ENCODE measurements at regions not wholly inside any gene's neighbourhood (a gene's known extent, or its start where the extent isn't known, plus 50 kb on each side); places are given as distances from the start of the nearest gene placed in this dataset.

DNA sequence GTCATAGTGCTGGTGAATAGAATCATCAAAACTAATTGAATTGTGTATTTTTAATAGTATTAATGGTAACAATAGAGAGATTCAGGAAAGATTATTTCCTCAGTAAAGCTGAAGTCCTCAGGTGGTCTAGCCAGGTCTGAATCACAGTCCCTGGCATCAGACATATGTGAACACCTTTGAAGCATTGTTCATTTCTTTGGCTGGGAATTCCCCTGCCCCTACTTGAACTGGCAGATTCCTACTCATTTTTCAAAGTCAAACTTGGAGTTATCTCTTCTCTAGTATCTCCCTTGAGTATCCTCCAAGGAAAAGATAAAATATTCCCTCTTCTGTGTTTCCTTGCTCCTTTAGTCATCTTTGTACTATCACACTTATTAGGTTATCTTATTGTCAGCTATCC is 759.8 kb downstream of the ADGRL2 start:
- DNase-seq (ENCODE audit: low read depth) = no peak
- TF ChIP-seq, protein P1, sequence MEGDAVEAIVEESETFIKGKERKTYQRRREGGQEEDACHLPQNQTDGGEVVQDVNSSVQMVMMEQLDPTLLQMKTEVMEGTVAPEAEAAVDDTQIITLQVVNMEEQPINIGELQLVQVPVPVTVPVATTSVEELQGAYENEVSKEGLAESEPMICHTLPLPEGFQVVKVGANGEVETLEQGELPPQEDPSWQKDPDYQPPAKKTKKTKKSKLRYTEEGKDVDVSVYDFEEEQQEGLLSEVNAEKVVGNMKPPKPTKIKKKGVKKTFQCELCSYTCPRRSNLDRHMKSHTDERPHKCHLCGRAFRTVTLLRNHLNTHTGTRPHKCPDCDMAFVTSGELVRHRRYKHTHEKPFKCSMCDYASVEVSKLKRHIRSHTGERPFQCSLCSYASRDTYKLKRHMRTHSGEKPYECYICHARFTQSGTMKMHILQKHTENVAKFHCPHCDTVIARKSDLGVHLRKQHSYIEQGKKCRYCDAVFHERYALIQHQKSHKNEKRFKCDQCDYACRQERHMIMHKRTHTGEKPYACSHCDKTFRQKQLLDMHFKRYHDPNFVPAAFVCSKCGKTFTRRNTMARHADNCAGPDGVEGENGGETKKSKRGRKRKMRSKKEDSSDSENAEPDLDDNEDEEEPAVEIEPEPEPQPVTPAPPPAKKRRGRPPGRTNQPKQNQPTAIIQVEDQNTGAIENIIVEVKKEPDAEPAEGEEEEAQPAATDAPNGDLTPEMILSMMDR (IDR thresholded peaks at IDR 0.05; ENCODE audit: control insufficient read depth, insufficient read depth, low read depth, low read length, missing control alignments) = no peak
- no peak overlapping the region for H3K4me3 ChIP-seq (ENCODE audit: control insufficient read depth, low read depth, low read length)

DNA sequence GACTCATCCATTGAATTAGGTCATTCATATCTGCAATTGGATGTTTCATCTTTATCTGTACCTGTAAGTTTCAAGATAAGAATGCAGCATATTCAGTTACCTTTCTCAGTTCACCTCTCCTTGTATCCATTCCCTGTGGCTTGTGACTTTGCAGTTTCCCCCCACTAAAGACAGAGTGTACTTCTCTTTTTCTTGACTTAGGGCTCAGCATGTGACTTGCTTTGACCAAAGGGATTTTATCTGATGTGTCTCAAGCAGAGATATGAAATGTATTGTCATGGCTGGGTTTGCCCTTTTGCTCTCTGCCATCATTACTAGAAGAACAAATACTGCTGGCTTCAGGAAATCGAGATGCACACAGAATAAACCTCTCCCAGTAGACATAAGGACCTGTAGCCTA is 754.8 kb downstream of the ADGRL2 start:
- TF ChIP-seq, protein P1 (IDR thresholded peaks at IDR 0.05; ENCODE audit: control insufficient read depth, insufficient read depth, low read depth, low read length, missing control alignments) = no peak
- no peak for DNase-seq (ENCODE audit: low read depth)

DNA sequence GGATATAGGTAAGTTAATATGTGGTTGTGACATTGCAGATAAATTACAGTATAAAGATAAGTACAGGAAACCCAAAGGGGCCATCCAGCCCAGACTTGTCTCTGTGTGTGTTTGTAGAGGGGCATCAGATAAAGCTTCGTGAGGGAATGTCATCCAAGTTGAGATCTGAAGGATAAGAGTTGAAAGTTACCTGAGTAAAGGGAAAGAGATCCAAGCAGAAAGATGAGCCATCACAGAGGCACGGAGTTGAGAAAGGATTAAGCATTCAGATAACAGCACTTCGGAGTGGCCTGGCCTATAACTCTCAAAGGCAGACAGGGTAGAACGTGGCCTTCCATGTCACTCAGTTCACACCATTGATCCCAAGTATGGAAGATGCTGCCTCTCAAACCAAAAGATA is 749.1 kb downstream of the ADGRL2 start:
- no peak for DNase-seq (ENCODE audit: low read depth)
- TF ChIP-seq, protein P1 (IDR thresholded peaks at IDR 0.05; ENCODE audit: control insufficient read depth, insufficient read depth, low read depth, low read length, missing control alignments) = no peak
- no peak overlapping the region for H3K4me3 ChIP-seq (ENCODE audit: control insufficient read depth, low read depth, low read length)

More for the DNA sequence above, 754.8 kb downstream of the ADGRL2 start:
- no peak overlapping the region for H3K4me3 ChIP-seq (ENCODE audit: control insufficient read depth, low read depth, low read length)

DNA sequence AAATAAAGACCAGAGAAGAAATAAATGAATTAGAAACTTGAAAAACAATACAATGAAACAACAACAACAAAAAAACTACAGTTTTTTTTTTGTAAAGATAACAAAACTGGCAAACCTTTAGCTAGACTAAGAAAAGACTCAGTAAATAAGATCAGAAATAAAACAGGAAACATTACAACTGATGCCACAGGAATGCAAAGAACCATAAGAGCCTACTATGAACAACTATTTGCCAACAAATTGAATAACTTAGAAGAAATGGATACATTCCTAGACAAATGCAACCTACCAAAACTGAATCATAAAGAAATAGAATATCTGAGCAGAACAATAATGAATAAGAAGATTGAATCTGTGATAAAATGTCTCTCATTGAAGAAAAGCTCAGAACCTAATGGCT is 742.0 kb downstream of the ADGRL2 start:
- TF ChIP-seq, protein P1 (IDR thresholded peaks at IDR 0.05; ENCODE audit: control insufficient read depth, insufficient read depth, low read depth, low read length, missing control alignments) = no peak
- DNase-seq (ENCODE audit: low read depth) = no peak
- H3K4me3 ChIP-seq (ENCODE audit: control insufficient read depth, low read depth, low read length) = no peak overlapping the region

DNA sequence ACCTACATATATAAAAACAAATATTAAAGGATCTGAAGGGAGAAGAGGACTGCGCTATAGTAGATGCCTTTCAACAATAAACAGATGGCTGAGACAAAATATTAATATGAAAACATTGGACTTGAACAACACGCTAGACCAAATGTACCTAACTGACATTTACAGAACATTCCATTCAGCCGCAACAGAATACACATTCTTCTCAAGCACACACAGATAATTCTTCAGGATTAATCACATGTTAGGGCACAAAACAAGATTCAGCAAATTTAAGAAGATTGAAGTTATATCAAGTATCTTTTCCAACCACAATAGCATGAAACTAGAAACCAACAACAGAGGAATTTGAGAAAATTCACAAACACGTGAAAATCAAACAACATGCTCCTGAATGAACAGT is 741.4 kb downstream of the ADGRL2 start:
- no peak overlapping the region for H3K4me3 ChIP-seq (ENCODE audit: control insufficient read depth, low read depth, low read length)
- no peak for DNase-seq (ENCODE audit: low read depth)
- TF ChIP-seq, protein P1 (IDR thresholded peaks at IDR 0.05; ENCODE audit: control insufficient read depth, insufficient read depth, low read depth, low read length, missing control alignments) = no peak

DNA sequence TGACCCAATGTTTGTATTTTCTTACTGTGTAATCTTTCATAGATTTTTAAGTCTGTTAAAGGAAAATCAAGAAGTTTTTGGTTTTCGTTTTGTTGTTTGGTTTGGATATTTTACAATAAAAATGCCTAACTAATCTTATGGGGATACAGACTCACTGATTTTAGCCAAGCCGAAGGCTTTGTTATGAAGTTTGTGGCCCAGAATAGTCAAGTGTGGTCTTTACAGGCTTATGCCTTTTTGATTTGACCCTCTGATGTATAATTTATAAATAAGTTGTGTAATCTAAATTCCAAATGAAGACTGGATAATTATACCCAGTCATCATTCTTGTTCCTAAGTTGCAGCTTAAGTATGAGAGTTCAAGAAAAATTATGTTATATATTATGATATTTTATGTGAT is 739.3 kb downstream of the ADGRL2 start:
- no peak overlapping the region for H3K4me3 ChIP-seq (ENCODE audit: control insufficient read depth, low read depth, low read length)
- TF ChIP-seq, protein P1 (IDR thresholded peaks at IDR 0.05; ENCODE audit: control insufficient read depth, insufficient read depth, low read depth, low read length, missing control alignments) = no peak
- no peak for DNase-seq (ENCODE audit: low read depth)

DNA sequence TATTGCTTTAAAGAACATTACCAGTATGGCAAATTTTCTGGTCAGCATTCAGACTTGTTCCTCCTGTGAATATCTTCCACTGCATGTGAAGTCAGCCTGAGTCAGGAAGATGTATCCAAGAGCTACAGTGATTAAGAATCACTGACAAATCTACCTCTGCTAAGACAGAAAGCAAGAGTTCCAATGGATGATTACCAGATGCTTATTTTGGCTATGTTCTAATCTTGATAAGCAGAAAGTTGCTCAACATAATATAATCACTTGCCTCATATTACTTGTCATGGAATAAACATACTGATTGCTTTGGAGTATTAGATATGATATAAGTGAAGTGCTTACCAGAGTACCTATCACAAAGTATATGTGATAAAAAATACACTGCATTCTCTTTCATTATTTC is 738.1 kb downstream of the ADGRL2 start:
- no peak overlapping the region for H3K4me3 ChIP-seq (ENCODE audit: control insufficient read depth, low read depth, low read length)
- peak; percentile 10 for DNase-seq (ENCODE audit: low read depth)
- TF ChIP-seq, protein P1 (IDR thresholded peaks at IDR 0.05; ENCODE audit: control insufficient read depth, insufficient read depth, low read depth, low read length, missing control alignments) = no peak
